GM19025 (cell line): ENCODE measurements at regions not wholly inside any gene's neighbourhood (a gene's known extent, or its start where the extent isn't known, plus 50 kb on each side); places are given as distances from the start of the nearest gene placed in this dataset.

Source experiments
- ATAC-seq: cut with Tn5 transposase; IDR thresholded peaks from one replicate; pipeline ENCODE4 v1.9.1; 2021; ENCODE audit warnings: mild to moderate bottlenecking, low read depth, moderate library complexity; ENCODE audit not compliant: unreplicated experiment

GRCh38 chr12:107888789-107889188 is 114.3 kb downstream of the ASCL4 start:
- no peak for ATAC-seq

- no peak for ATAC-seq
These were observed 117.5 kb downstream of the ASCL4 start for GRCh38 chr12:107891967-107892366.

- ATAC-seq = no peak
These were observed 120.1 kb downstream of the ASCL4 start for GRCh38 chr12:107894589-107894988.

GRCh38 chr12:107895966-107896365 is 121.5 kb downstream of the ASCL4 start:
- ATAC-seq = no peak

GRCh38 chr12:107900588-107900987 is 126.1 kb downstream of the ASCL4 start:
- no peak for ATAC-seq

GRCh38 chr12:107903341-107904061 is 129.0 kb downstream of the ASCL4 start:
- ATAC-seq = peak; percentile 95

- ATAC-seq = no peak
These were observed 132.2 kb downstream of the ASCL4 start for GRCh38 chr12:107906707-107907106.

GRCh38 chr12:107912421-107913004 is 138.0 kb downstream of the ASCL4 start:
- no peak for ATAC-seq

GRCh38 chr12:107914460-107914977 is 140.0 kb downstream of the ASCL4 start:
- no peak for ATAC-seq

- ATAC-seq = no peak
These were observed 143.7 kb downstream of the ASCL4 start for GRCh38 chr12:107917912-107918800.

GRCh38 chr12:107921062-107921461 is 146.6 kb downstream of the ASCL4 start:
- ATAC-seq = no peak

- no peak for ATAC-seq
These were observed 150.6 kb downstream of the ASCL4 start for GRCh38 chr12:107925125-107925524.

GRCh38 chr12:107929436-107929835 is 154.9 kb downstream of the ASCL4 start:
- no peak for ATAC-seq

- no peak for ATAC-seq
These were observed 157.3 kb downstream of the ASCL4 start for GRCh38 chr12:107931761-107932160.

- no peak for ATAC-seq
These were observed 163.9 kb downstream of the ASCL4 start for GRCh38 chr12:107938446-107938845.

- ATAC-seq = no peak
These were observed 174.0 kb downstream of the ASCL4 start for GRCh38 chr12:107948391-107948945.

GRCh38 chr12:107951024-107951423 is 176.5 kb downstream of the ASCL4 start:
- ATAC-seq = no peak

- ATAC-seq = no peak
These were observed 173.0 kb upstream of the WSCD2 start for GRCh38 chr12:107955966-107956643.

GRCh38 chr12:107957459-107957858 is 171.6 kb upstream of the WSCD2 start:
- ATAC-seq = no peak

GRCh38 chr12:107963635-107964034 is 165.5 kb upstream of the WSCD2 start:
- ATAC-seq = no peak
